ENCODE measurements at regions not wholly inside any gene's neighbourhood (a gene's known extent, or its start where the extent isn't known, plus 50 kb on each side); places are given as distances from the start of the nearest gene placed in this dataset.

GRCh38 chrX:26376037-26376708 lies 160.2 kb downstream of the MAGEB5 start:
- no peak for DNase-seq

GRCh38 chrX:26375346-26375745 lies 159.4 kb downstream of the MAGEB5 start:
- no peak for DNase-seq

- no peak for DNase-seq
Measured at GRCh38 chrX:26373829-26374228, 157.9 kb downstream of the MAGEB5 start.

GRCh38 chrX:26352891-26353430 lies 137.0 kb downstream of the MAGEB5 start:
- no peak for DNase-seq

- no peak for DNase-seq
Measured at GRCh38 chrX:26347171-26347570, 131.2 kb downstream of the MAGEB5 start.

GRCh38 chrX:26334232-26334631 lies 118.3 kb downstream of the MAGEB5 start:
- DNase-seq = no peak

- no peak for DNase-seq
Measured at GRCh38 chrX:26328608-26329319, 112.8 kb downstream of the MAGEB5 start.

- DNase-seq = no peak
Measured at GRCh38 chrX:26309262-26309661, 93.3 kb downstream of the MAGEB5 start.

GRCh38 chrX:26295425-26295824 lies 79.5 kb downstream of the MAGEB5 start:
- no peak for DNase-seq

- DNase-seq = no peak
Measured at GRCh38 chrX:26286836-26287235, 70.9 kb downstream of the MAGEB5 start.
